ENCODE measurements at regions not wholly inside any gene's neighbourhood (a gene's known extent, or its start where the extent isn't known, plus 50 kb on each side); places are given as distances from the start of the nearest gene placed in this dataset.

GRCh38 chrX:34377645-34378044 is 245.5 kb upstream of the FAM47A start:
- TF ChIP-seq, protein P1, sequence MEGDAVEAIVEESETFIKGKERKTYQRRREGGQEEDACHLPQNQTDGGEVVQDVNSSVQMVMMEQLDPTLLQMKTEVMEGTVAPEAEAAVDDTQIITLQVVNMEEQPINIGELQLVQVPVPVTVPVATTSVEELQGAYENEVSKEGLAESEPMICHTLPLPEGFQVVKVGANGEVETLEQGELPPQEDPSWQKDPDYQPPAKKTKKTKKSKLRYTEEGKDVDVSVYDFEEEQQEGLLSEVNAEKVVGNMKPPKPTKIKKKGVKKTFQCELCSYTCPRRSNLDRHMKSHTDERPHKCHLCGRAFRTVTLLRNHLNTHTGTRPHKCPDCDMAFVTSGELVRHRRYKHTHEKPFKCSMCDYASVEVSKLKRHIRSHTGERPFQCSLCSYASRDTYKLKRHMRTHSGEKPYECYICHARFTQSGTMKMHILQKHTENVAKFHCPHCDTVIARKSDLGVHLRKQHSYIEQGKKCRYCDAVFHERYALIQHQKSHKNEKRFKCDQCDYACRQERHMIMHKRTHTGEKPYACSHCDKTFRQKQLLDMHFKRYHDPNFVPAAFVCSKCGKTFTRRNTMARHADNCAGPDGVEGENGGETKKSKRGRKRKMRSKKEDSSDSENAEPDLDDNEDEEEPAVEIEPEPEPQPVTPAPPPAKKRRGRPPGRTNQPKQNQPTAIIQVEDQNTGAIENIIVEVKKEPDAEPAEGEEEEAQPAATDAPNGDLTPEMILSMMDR (IDR thresholded peaks at IDR 0.05 in 2 of 3, conservative IDR thresholded peaks at IDR 0.05 in 1 of 3; ENCODE audit: insufficient read depth in 2 of 3, low read depth in 1 of 3, low read length in 3 of 3) = no peak
- no peak for TF ChIP-seq POLR2A (conservative IDR thresholded peaks at IDR 0.05)
- TF ChIP-seq TAF1 (IDR thresholded peaks at IDR 0.05; ENCODE audit: control insufficient read depth, extremely low read depth, insufficient read depth, low read length, severe bottlenecking) = no peak
- no peak for TF ChIP-seq ZBTB33 (CRISPR knock-in tag; IDR thresholded peaks at IDR 0.05)
- no peak for TF ChIP-seq ESRRA (IDR thresholded peaks at IDR 0.05; ENCODE audit: borderline replicate concordance, low read depth)
- TF ChIP-seq ZFP36 (IDR thresholded peaks at IDR 0.05; ENCODE audit: low read depth, low read length, partially characterized antibody) = no peak
- no peak for TF ChIP-seq ATF6 (CRISPR knock-in tag; IDR thresholded peaks at IDR 0.05)
- no peak for TF ChIP-seq NR1H2 (CRISPR knock-in tag; IDR thresholded peaks at IDR 0.05)
- no peak for TF ChIP-seq ELK3 (CRISPR knock-in tag; IDR thresholded peaks at IDR 0.05)
- no peak for TF ChIP-seq SIX5 (IDR thresholded peaks at IDR 0.05; ENCODE audit: borderline replicate concordance in 1 of 2, insufficient read depth in 1 of 2, low read depth in 1 of 2, low read length in 2 of 2)
- no peak for TF ChIP-seq CREB5 (CRISPR knock-in tag; IDR thresholded peaks at IDR 0.05)
- TF ChIP-seq, protein P2, sequence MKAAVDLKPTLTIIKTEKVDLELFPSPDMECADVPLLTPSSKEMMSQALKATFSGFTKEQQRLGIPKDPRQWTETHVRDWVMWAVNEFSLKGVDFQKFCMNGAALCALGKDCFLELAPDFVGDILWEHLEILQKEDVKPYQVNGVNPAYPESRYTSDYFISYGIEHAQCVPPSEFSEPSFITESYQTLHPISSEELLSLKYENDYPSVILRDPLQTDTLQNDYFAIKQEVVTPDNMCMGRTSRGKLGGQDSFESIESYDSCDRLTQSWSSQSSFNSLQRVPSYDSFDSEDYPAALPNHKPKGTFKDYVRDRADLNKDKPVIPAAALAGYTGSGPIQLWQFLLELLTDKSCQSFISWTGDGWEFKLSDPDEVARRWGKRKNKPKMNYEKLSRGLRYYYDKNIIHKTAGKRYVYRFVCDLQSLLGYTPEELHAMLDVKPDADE (conservative IDR thresholded peaks at IDR 0.05; ENCODE audit: control insufficient read depth, low read depth, low read length) = no peak
- no peak for TF ChIP-seq ZFPM2 (CRISPR knock-in tag; IDR thresholded peaks at IDR 0.05)

Measured in K562 (cell line).